ENCODE measurements at regions not wholly inside any gene's neighbourhood (a gene's known extent, or its start where the extent isn't known, plus 50 kb on each side); places are given as distances from the start of the nearest gene placed in this dataset.
"Not testable (repeated sequence)": the region's sequence is repeated elsewhere in the genome, so short reads cannot be mapped to it uniquely, and the experiment has no call there.

- Mint-ChIP-seq H3K4me3 (ENCODE audit: unreplicated experiment) (no peak overlapping the region), H3K36me3 (ENCODE audit: unreplicated experiment) (no peaks in the 10 kb centered on the region), H3K27me3 (ENCODE audit: unreplicated experiment) (peaks cover 4% of the 10 kb centered on the region), H3K27ac (ENCODE audit: unreplicated experiment) (no peak overlapping the region), H3K4me1 (ENCODE audit: unreplicated experiment) (no peaks in the 10 kb centered on the region), H3K9me3 (ENCODE audit: unreplicated experiment) (no peaks in the 10 kb centered on the region)
- no peak for DNase-seq (ENCODE audit: extremely low spot score, unreplicated experiment)
- no peak for TF ChIP-seq CTCF (IDR thresholded peaks at IDR 0.05)
Measured at GRCh38 chr18:76613053-76613754, 118.2 kb upstream of the ZNF516 start.

GRCh38 chr18:76611750-76612045 lies 116.7 kb upstream of the ZNF516 start:
- not testable (repeated sequence) for H3K27ac Mint-ChIP-seq (ENCODE audit: unreplicated experiment); H3K9me3 Mint-ChIP-seq (ENCODE audit: unreplicated experiment); H3K4me1 Mint-ChIP-seq (ENCODE audit: unreplicated experiment); H3K27me3 Mint-ChIP-seq (ENCODE audit: unreplicated experiment); DNase-seq (ENCODE audit: extremely low spot score, unreplicated experiment); H3K36me3 Mint-ChIP-seq (ENCODE audit: unreplicated experiment); H3K4me3 Mint-ChIP-seq (ENCODE audit: unreplicated experiment)

GRCh38 chr18:76610933-76611749 lies 116.1 kb upstream of the ZNF516 start:
- Mint-ChIP-seq H3K4me3 (ENCODE audit: unreplicated experiment) (no peak overlapping the region), H3K36me3 (ENCODE audit: unreplicated experiment) (no peaks in the 10 kb centered on the region), H3K4me1 (ENCODE audit: unreplicated experiment) (no peaks in the 10 kb centered on the region), H3K27me3 (ENCODE audit: unreplicated experiment) (peaks cover 4% of the 10 kb centered on the region), H3K9me3 (ENCODE audit: unreplicated experiment) (no peaks in the 10 kb centered on the region), H3K27ac (ENCODE audit: unreplicated experiment) (no peak overlapping the region)
- DNase-seq (ENCODE audit: extremely low spot score, unreplicated experiment), result no peak
- TF ChIP-seq CTCF (IDR thresholded peaks at IDR 0.05), result no peak

- TF ChIP-seq CTCF (IDR thresholded peaks at IDR 0.05), result no peak
- H3K4me1 Mint-ChIP-seq (ENCODE audit: unreplicated experiment), result no peaks in the 10 kb centered on the region
- no peak overlapping the region for H3K27ac Mint-ChIP-seq (ENCODE audit: unreplicated experiment)
- H3K4me3 Mint-ChIP-seq (ENCODE audit: unreplicated experiment), result no peak overlapping the region
- no peaks in the 10 kb centered on the region for H3K36me3 Mint-ChIP-seq (ENCODE audit: unreplicated experiment)
- H3K27me3 Mint-ChIP-seq (ENCODE audit: unreplicated experiment), result peaks cover under 1% of the 10 kb centered on the region
- no peaks in the 10 kb centered on the region for H3K9me3 Mint-ChIP-seq (ENCODE audit: unreplicated experiment)
- no peak for DNase-seq (ENCODE audit: extremely low spot score, unreplicated experiment)
Measured at GRCh38 chr18:76610012-76610411, 115.0 kb upstream of the ZNF516 start.

GRCh38 chr18:76605341-76605929 lies 110.4 kb upstream of the ZNF516 start:
- H3K36me3 Mint-ChIP-seq (ENCODE audit: unreplicated experiment), result no peaks in the 10 kb centered on the region
- no peak for DNase-seq (ENCODE audit: extremely low spot score, unreplicated experiment)
- H3K27me3 Mint-ChIP-seq (ENCODE audit: unreplicated experiment), result peaks cover 9% of the 10 kb centered on the region
- H3K9me3 Mint-ChIP-seq (ENCODE audit: unreplicated experiment), result no peaks in the 10 kb centered on the region
- no peak overlapping the region for H3K27ac Mint-ChIP-seq (ENCODE audit: unreplicated experiment)
- no peak for TF ChIP-seq CTCF (IDR thresholded peaks at IDR 0.05)
- no peak overlapping the region for H3K4me3 Mint-ChIP-seq (ENCODE audit: unreplicated experiment)
- no peaks in the 10 kb centered on the region for H3K4me1 Mint-ChIP-seq (ENCODE audit: unreplicated experiment)

Measured in osteocyte (in vitro differentiated cells).